Ecto neural progenitor cell (in vitro differentiated cells): ENCODE measurements at regions not wholly inside any gene's neighbourhood (a gene's known extent, or its start where the extent isn't known, plus 50 kb on each side); places are given as distances from the start of the nearest gene placed in this dataset.

Source experiments
- DNase-seq: peaks from one replicate; pipeline ENCODE4 v3.0.0-alpha.2; 2018; ENCODE audit warnings: low spot score

GRCh38 chr5:31098811-31099210, 94.7 kb upstream of the CDH6 start:
- no peak for DNase-seq

DNA sequence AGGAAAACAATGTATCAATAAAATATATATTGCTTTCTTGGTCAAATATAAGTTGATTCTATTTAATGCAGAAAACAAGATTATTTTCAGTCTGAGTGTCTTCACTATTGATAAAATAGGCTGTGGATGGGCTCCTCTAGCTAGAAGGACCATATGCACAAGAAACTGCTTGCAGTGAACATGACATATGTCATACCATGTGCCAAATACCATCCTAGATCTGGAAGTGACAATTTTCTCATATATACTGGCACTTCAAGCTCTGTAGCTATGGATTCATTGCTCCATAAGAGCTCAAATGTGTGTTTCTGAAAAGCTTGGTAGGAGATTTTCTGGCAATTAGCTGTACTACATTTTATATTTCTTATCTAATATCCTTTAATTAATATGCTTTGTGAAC, 95.6 kb upstream of the CDH6 start:
- DNase-seq: no peak

GRCh38 chr5:31096238-31096865, 97.1 kb upstream of the CDH6 start:
- no peak for DNase-seq

DNA sequence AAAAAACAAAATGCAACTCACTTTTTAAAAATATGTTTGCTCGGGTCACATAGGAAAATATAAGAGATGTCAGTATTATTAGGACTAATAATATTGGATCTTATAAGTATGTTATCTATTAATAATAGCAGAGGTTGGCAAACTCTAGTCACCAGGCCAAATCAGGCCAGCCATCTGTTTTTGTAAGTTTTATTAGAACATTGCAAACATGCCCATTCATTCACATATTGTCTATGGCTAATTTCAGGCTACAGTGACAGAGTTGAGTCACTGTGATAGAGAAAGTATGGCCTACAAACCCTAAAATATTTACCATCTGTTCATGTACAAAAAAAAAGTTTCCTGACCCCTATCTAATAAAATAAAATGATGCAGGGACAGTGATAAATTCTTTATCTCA, 97.7 kb upstream of the CDH6 start:
- no peak for DNase-seq

GRCh38 chr5:31091501-31091900, 102.0 kb upstream of the CDH6 start:
- no peak for DNase-seq

DNA sequence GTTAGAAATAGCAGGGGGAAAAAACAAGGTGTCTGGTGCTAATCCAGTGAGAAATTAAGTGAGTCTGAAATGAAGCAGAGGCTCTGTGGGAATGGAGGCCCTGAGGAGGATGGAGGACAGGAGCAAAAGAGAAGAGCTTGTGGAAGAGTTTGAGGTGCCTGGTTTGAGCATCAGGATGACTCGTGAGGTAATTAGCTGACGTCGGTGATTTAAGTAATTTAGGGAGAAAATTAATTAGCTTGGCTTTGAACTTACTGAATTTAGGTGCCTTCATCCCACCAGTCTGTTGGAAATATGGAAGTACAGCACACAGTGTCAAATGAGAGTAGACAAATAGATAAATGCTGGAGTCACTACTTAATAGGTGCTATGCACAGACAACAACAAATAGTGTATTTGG, 103.0 kb upstream of the CDH6 start:
- no peak for DNase-seq

DNA sequence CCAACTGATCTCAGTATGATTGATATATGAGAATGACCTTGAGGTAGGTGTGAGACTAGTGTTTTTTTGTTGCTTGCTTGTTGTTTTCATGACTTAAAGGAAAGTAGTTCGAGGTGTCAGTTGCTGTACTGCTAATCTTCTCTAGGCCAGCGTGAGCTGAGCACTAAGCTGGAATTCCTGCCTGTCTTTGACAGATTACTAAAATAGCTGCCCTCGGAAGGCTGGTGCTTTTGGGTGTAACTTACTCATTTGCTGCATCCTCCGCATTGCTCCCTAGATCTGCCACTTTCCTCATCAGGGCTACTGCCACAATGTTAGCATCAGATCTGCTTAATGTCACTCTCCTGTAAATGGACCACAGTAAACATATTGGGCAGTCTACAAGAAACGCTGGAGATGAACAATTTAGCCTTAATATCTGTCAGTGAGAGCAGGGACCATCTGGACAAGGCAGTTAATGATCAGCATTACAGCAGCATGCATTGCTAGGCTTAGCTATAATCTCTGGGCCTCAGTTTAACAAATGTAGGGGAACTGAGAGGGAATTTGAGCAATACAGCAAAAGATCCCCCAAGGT, 106.6 kb upstream of the CDH6 start:
- DNase-seq: no peak

- no peak for DNase-seq
Measured at GRCh38 chr5:31084871-31085270, 108.6 kb upstream of the CDH6 start.

DNA sequence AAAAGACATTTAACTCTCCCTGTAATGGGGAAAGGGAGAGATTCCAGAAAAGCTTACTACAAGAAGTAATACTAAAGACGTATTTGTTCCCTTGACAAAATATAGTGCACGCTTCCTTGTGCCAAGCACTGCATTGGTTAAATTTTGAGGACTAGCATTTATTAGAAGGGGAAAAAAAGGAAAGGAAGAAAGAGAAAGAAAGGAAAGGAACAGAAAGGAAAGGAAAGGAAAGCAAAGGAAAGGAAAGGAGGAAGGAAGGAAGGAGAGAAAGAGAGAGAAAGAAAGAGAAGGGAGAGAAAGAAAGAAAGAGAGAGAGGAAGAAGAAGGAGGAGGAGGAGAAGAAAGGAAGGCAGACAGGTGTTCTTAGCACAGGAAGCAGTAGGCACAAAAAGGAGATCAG, 110.1 kb upstream of the CDH6 start:
- no peak for DNase-seq

DNA sequence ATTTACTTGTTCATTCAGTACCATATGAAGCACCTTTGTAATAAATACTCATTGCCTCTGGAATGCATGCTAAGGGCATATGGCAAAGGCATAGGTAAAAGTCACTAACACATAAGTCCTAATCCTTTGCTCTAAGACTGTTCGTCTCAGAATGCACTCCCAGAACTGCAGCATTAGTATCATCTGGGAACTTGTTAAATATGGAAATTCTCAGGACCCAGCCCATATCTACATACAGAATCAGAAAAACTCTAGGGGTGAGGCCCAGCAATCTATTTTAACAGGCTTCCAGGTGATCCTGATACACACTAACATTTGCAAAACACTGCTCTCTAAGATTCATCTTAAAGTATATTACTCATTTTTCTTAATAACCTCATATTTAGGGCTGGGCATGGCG, 113.8 kb upstream of the CDH6 start:
- DNase-seq: no peak

- DNase-seq: no peak
Measured at GRCh38 chr5:31078956-31079355, 114.5 kb upstream of the CDH6 start.

GRCh38 chr5:31075981-31076380, 117.5 kb upstream of the CDH6 start:
- no peak for DNase-seq

DNA sequence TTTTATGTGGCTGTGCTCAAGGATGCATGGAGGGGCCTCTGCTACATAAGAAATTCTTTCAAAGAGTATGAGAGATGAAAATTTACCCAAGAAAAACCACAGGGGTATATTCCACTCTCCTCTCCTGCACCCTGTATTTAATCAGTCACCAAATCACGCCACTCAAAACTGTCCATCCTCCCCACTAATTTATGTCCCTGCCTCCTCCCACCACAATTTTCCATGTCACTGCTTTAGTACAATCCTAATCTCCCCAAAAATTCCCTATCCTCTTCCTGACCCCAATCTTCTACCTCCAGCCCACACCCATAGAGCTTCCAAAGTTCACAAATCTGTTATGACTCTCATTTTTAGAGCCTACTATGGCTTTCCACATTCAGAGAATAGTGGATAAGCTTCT, 125.2 kb upstream of the CDH6 start:
- DNase-seq: no peak

DNA sequence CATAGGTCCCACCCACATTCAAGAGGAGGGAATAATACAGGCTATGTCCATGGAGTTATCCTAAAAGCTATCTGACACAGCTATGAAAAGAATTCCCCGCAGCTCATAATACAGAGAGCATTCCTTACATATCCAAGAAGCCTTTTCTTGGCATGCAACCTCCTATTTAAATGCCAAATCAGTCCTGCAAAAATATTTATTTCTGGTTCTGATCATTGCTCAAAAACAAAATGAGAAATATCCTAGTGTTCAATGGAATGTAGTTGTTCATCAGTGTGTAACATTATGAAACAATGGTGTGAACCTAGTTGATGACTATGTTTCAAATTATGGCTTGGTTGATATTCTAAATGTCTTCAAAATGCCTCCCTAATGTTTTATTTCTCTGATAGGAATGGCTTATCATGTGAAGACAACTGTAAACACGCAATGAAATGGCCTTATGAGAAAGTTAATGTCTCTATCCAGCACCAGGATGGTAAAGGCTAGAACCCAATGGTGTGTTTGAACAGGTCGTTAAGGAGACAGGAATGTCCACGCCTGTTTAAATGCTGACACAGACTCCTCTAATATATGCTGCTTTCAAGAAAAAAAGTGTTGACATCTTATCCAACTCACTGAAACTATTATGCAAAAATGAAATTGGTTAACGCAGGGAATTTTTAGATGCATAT, 126.7 kb upstream of the CDH6 start:
- DNase-seq: no peak

DNA sequence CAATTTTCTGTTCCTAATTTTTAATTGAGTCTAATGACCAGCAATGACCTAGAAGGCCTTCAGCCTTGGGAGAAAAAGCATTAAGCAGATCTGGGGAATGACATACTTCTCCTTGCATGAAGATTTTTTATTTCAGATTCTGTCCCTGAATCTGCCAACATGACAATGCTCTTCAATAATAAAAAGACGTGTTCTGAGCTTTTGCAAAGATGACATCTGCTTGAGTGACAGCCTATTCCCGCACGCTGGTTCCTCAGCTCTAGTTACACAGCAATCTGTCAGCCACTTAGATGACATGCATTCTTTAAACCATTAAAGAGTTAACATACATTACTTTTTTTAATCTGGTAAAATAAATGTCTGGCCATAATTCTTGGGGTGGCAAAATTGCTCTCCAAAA, 129.3 kb upstream of the CDH6 start:
- DNase-seq: no peak

- no peak for DNase-seq
Measured at GRCh38 chr5:31062902-31063580, 130.4 kb upstream of the CDH6 start.

GRCh38 chr5:31059889-31060288, 133.6 kb upstream of the CDH6 start:
- DNase-seq: no peak

DNA sequence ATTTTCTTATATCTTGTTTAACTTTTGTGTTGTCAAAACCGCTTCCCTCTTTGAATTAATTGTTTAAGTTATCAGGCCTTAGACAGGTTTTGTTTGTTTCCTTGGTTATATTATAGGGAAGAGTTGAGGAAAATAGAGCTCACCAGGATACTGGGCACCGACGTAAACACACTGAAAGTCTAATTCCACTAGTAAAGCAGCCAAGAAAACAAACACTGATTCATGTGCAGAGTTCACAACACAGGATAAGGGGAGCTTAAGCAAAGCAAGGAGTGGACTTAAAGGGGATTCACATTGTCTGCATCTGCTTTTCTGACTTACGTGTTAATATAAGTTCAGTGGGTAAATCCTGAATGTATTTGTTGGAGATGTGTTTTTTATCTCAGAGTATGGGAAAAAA, 139.0 kb upstream of the CDH6 start:
- DNase-seq: no peak

DNA sequence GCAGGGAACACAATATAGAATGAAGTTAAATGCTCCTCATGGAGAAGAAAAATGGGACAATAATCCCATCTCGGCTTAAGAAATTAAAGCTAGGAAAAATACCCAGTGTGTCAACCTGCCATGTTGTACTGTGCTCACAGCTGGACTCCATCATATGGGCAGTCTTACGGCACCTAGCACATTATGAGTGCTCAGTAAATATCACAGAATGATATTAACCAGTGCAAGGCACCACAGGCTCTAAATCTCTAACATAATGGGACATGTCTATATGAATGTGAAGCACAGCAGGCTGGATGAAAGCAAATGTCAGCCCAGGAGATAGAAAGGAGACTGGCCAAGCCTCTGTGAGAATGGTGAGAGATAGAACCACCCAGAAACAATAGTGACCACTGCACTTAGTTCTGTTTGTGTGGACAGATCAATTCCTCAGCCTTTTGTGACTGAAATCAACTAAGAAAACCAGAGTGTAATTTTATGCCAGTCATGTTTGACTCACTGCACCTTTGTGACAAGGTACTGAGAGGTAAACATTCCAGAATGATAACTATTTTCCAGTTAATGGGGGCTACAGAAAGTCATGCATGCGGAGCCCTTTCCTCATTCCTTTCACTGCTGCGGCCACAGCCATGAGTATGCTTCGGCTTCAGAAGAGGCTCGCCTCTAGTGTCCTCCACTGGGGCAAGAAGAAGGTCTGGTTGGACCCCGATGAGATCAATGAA, 140.4 kb upstream of the CDH6 start:
- no peak for DNase-seq

- no peak for DNase-seq
Measured at GRCh38 chr5:31051316-31051715, 142.2 kb upstream of the CDH6 start.

- no peak for DNase-seq
Measured at GRCh38 chr5:31049936-31050704, 143.4 kb upstream of the CDH6 start.

- DNase-seq: no peak
Measured at GRCh38 chr5:31049461-31049860, 144.0 kb upstream of the CDH6 start.
